BE2C (cell line): ENCODE measurements at regions not wholly inside any gene's neighbourhood (a gene's known extent, or its start where the extent isn't known, plus 50 kb on each side); places are given as distances from the start of the nearest gene placed in this dataset.

Source experiments
- DNase-seq: peaks from one replicate; pipeline ENCODE4 v3.0.0-alpha.2; 2020
- H3K27me3 ChIP-seq: fragments of 250-450 bp; sonication (Bioruptor Pico); 2 replicates; pipeline ENCODE4 v1.5.1; 2020; ENCODE audit warnings: mild to moderate bottlenecking
- H3K36me3 ChIP-seq: fragments of 250-450 bp; sonication (Bioruptor Pico); 2 replicates; pipeline ENCODE4 v1.5.1; 2020; ENCODE audit warnings: mild to moderate bottlenecking
- H3K4me1 ChIP-seq: fragments of 250-450 bp; sonication (Bioruptor Pico); 2 replicates; pipeline ENCODE4 v1.5.1; 2020
- H3K4me3 ChIP-seq: 2 replicates; pipeline ENCODE4 v1.5.1; 2011; ENCODE audit warnings: low read depth, low read length
- H3K9me3 ChIP-seq: fragments of 250-450 bp; sonication (Bioruptor Pico); 2 replicates; pipeline ENCODE4 v1.5.1; 2020
- CTCF ChIP-seq: IDR thresholded peaks from 2 replicates; pipeline ENCODE4 v1.5.1; 2012; ENCODE audit warnings: mild to moderate bottlenecking, low read depth, low read length

- no peak for TF ChIP-seq CTCF
- Histone ChIP-seq H3K36me3 (no peaks in the 10 kb centered on the region), H3K4me1 (no peaks in the 10 kb centered on the region), H3K9me3 (no peaks in the 10 kb centered on the region), H3K4me3 (no peak overlapping the region), H3K27me3 (no peaks in the 10 kb centered on the region)
- DNase-seq = no peak
These were observed 435.7 kb downstream of the CCER1 start for GRCh38 chr12:90519285-90519684.

- DNase-seq = no peak
- H3K36me3 ChIP-seq = no peaks in the 10 kb centered on the region
- TF ChIP-seq CTCF = no peak
- no peak overlapping the region for H3K4me3 ChIP-seq
- H3K27me3 ChIP-seq = no peaks in the 10 kb centered on the region
- H3K4me1 ChIP-seq = no peaks in the 10 kb centered on the region
- no peaks in the 10 kb centered on the region for H3K9me3 ChIP-seq
These were observed 439.5 kb downstream of the CCER1 start for GRCh38 chr12:90515199-90516175.

GRCh38 chr12:90514325-90514724 is 440.7 kb downstream of the CCER1 start:
- no peak for DNase-seq
- Histone ChIP-seq H3K27me3 (no peaks in the 10 kb centered on the region), H3K4me3 (no peak overlapping the region), H3K9me3 (no peaks in the 10 kb centered on the region), H3K36me3 (no peaks in the 10 kb centered on the region), H3K4me1 (no peaks in the 10 kb centered on the region)
- no peak for TF ChIP-seq CTCF

DNA sequence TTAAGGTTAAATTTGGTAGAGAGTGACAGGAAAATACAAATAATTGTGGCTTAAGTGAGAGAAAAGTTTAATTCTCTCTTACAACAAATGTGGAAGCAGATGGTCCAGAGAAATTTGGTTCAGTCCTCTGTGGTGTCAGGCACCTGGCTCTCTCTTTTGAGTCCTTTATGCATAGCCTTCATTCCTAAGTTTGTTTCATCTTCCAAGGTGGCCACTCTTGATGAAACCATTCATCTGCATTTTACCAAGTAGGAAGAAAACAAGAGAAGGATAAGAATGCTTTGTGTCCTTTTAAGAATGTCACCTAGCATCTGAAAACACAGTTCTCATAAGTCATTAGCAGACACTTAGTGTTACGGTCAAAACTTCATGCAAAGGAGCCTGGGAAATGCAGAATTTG is 442.5 kb downstream of the CCER1 start:
- Histone ChIP-seq H3K4me3 (no peak overlapping the region), H3K4me1 (no peaks in the 10 kb centered on the region), H3K36me3 (no peaks in the 10 kb centered on the region), H3K27me3 (no peaks in the 10 kb centered on the region), H3K9me3 (no peaks in the 10 kb centered on the region)
- DNase-seq = no peak
- TF ChIP-seq CTCF = no peak

DNA sequence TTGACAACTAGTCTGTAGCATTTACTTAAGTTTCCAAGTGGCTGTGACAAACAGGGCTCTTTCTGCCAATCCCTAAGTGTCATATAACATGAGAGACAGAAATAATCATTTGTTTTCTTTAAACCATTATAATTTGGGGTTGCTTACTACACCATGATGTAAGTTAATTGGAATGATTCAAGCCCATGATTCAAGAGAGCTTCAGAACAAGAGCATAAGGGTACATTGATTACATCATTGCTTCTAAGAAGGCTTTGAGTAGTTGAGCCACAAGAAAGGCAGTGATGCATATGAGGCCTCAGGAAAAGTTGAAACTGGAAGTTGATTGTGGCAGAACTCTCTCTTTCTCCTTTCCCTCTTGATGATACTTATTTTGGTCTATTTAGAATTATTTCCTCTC is 444.0 kb downstream of the CCER1 start:
- Histone ChIP-seq H3K9me3 (no peaks in the 10 kb centered on the region), H3K4me3 (no peak overlapping the region), H3K27me3 (no peaks in the 10 kb centered on the region), H3K36me3 (no peaks in the 10 kb centered on the region), H3K4me1 (no peaks in the 10 kb centered on the region)
- no peak for DNase-seq
- TF ChIP-seq CTCF = no peak

DNA sequence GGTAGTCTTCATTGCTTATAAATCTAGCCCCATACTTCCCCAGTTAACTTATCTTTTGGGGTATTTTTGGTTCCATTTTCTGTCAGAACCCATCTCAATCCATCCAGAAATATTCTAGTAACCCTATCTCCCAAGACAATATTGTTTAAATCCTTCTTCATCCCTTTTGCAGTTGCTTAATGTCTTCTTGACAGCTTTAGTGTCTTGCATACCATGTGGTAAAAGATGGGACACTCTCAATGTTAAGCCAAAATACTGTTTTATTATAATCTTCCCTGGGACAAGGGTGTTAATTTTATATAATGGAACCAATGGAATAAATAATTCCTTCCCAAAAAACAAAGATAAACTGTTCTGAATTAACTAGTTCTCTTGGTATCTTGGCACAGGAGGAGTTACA is 450.2 kb downstream of the CCER1 start:
- DNase-seq = no peak
- Histone ChIP-seq H3K36me3 (no peaks in the 10 kb centered on the region), H3K4me3 (no peak overlapping the region), H3K9me3 (no peaks in the 10 kb centered on the region), H3K27me3 (no peaks in the 10 kb centered on the region), H3K4me1 (no peaks in the 10 kb centered on the region)
- TF ChIP-seq CTCF = no peak
